Heart left ventricle (tissue), 13 donors: ENCODE measurements at regions not wholly inside any gene's neighbourhood (a gene's known extent, or its start where the extent isn't known, plus 50 kb on each side); places are given as distances from the start of the nearest gene placed in this dataset.

Experiments used
- CTCF ChIP-seq, 12 donors: fragments of 200-600 bp; sonication (generic) in 4 of 12; IDR thresholded peaks; one replicate each; pipeline versions ENCODE4 v1.5.0 to v1.8.0; 2018 to 2022; ENCODE audit warnings: antibody characterized with exemption in 12 of 12, mild to moderate bottlenecking in 5 of 12
- POLR2A ChIP-seq, 2 donors: fragments of 450-650 bp; IDR thresholded peaks; one replicate each; pipeline ENCODE4 v1.6.1; 2017; ENCODE audit warnings: antibody characterized with exemption in 2 of 2, mild to moderate bottlenecking in 2 of 2, moderate library complexity in 2 of 2
- donor health status: ischemic (EF 13 %, LVEDD 7.1; RV severe dilation, severe dysfunction).
- donor health status: DM: no; HTN: yes; CAD: no.
- donor health status: DM: no; HTN: no; CAD: no.
- donor health status: ischemic (EF 25% LVEDD 6.9; RV normal size, moderate dysfunction).
- donor health status: ischemic (EF 25% LVEDD 5.7; RV mildly dilated, moderate dysfunction).
- donor health status: ischemic (EF 35%, LVEDD 5.7; RV mildly dilated, moderate dysfunction).
- donor health status: nonischemic (EF 11% LVEDD 7.7; RV severe dilation, severe dysfunction).
- donor health status: DM: yes; HTN: yes; CAD: no.
- donor health status: PGD.
- donor health status: ischemic (EF 29% LVEDD 5.4; RV normal size, mild dysfunction).
- donor health status: nonischemic (EF 23%, LVEDD 6.1; RV moderate dilation, normal function).

- TF ChIP-seq CTCF (IDR thresholded peaks at IDR 0.05), result no peak
- TF ChIP-seq POLR2A (IDR thresholded peaks at IDR 0.05), result no peak
Measured at GRCh38 chr5:116663081-116663480, 88.5 kb upstream of the SEMA6A start.
